Muscle of leg (tissue), 3 donors: ENCODE measurements at regions not wholly inside any gene's neighbourhood (a gene's known extent, or its start where the extent isn't known, plus 50 kb on each side); places are given as distances from the start of the nearest gene placed in this dataset.

ENCODE experiments used
- DNase-seq: peaks from one replicate; pipeline ENCODE4 v3.0.0; 2013
- H3K27ac ChIP-seq: one replicate; pipeline ENCODE4 v1.5.1; 2013; ENCODE audit warnings: mild to moderate bottlenecking, low read length, control low read depth
- H3K27me3 ChIP-seq: one replicate; pipeline ENCODE4 v1.6.1; 2013; ENCODE audit warnings: low read length; ENCODE audit not compliant: control insufficient read depth, insufficient read depth
- H3K36me3 ChIP-seq: one replicate; pipeline ENCODE4 v1.6.1; 2013; ENCODE audit warnings: low read length; ENCODE audit not compliant: control insufficient read depth, insufficient read depth
- H3K4me1 ChIP-seq: one replicate; pipeline ENCODE4 v1.6.1; 2013; ENCODE audit warnings: low read length; ENCODE audit not compliant: control insufficient read depth, insufficient read depth
- H3K4me3 ChIP-seq: one replicate; pipeline ENCODE4 v1.5.1; 2013; ENCODE audit warnings: low read length, control low read depth
- H3K9me3 ChIP-seq: replicated peaks from 2 replicates; pipeline ENCODE4 v1.6.1; 2013; ENCODE audit warnings: low read depth, low read length; ENCODE audit not compliant: control insufficient read depth
- WGBS: methylation state at CpG from one replicate; pipeline ENCODE4 v1.1.5; 2013; ENCODE audit warnings: missing lambda C conversion rate; ENCODE audit not compliant: insufficient coverage; 5-methylcytosine and 5-hydroxymethylcytosine counted together

- H3K27me3 ChIP-seq: peaks cover 2% of the 10 kb centered on the region
- H3K36me3 ChIP-seq: no peaks in the 10 kb centered on the region
- no peak overlapping the region for H3K4me3 ChIP-seq
- H3K9me3 ChIP-seq: no peaks in the 10 kb centered on the region
- no peaks in the 10 kb centered on the region for H3K4me1 ChIP-seq
- H3K27ac ChIP-seq: no peak overlapping the region
- no peak for DNase-seq
Observed at GRCh38 chrX:20906571-20906970, 467.6 kb upstream of the CNKSR2 start.

- DNase-seq: no peak
- H3K27ac ChIP-seq: no peak overlapping the region
- no peaks in the 10 kb centered on the region for H3K36me3 ChIP-seq
- no peaks in the 10 kb centered on the region for H3K4me1 ChIP-seq
- no peak overlapping the region for H3K4me3 ChIP-seq
- H3K27me3 ChIP-seq: no peaks in the 10 kb centered on the region
- 57% methylated on average over 3 of the region's 3 CpGs for WGBS
- H3K9me3 ChIP-seq: no peaks in the 10 kb centered on the region
Observed at GRCh38 chrX:20884565-20884964, 489.7 kb upstream of the CNKSR2 start.

GRCh38 chrX:20863649-20864048 is 510.6 kb upstream of the CNKSR2 start:
- H3K9me3 ChIP-seq: peaks cover 15% of the 10 kb centered on the region
- no peak overlapping the region for H3K4me3 ChIP-seq
- no peaks in the 10 kb centered on the region for H3K4me1 ChIP-seq
- H3K36me3 ChIP-seq: no peaks in the 10 kb centered on the region
- H3K27ac ChIP-seq: no peak overlapping the region
- no peak for DNase-seq
- H3K27me3 ChIP-seq: no peaks in the 10 kb centered on the region

GRCh38 chrX:20861113-20861512 is 513.1 kb upstream of the CNKSR2 start:
- WGBS: 44% methylated on average over 2 of the region's 3 CpGs
- DNase-seq: no peak
- Histone ChIP-seq H3K9me3 (peaks cover 15% of the 10 kb centered on the region), H3K4me3 (no peak overlapping the region), H3K4me1 (no peaks in the 10 kb centered on the region), H3K27me3 (no peaks in the 10 kb centered on the region), H3K36me3 (no peaks in the 10 kb centered on the region), H3K27ac (no peak overlapping the region)

- 58% methylated on average over 3 of the region's 3 CpGs for WGBS
- H3K4me1 ChIP-seq: no peaks in the 10 kb centered on the region
- no peak overlapping the region for H3K27ac ChIP-seq
- H3K36me3 ChIP-seq: no peaks in the 10 kb centered on the region
- peaks cover 13% of the 10 kb centered on the region for H3K9me3 ChIP-seq
- DNase-seq: no peak
- H3K27me3 ChIP-seq: no peaks in the 10 kb centered on the region
- H3K4me3 ChIP-seq: no peak overlapping the region
Observed at GRCh38 chrX:20857746-20858145, 516.5 kb upstream of the CNKSR2 start.

GRCh38 chrX:20838477-20838876 is 535.7 kb upstream of the CNKSR2 start:
- no peaks in the 10 kb centered on the region for H3K36me3 ChIP-seq
- H3K4me1 ChIP-seq: no peaks in the 10 kb centered on the region
- H3K27ac ChIP-seq: no peak overlapping the region
- H3K27me3 ChIP-seq: no peaks in the 10 kb centered on the region
- peaks cover 15% of the 10 kb centered on the region for H3K9me3 ChIP-seq
- DNase-seq: no peak
- H3K4me3 ChIP-seq: no peak overlapping the region
- 57% methylated on average over 2 of the region's 3 CpGs for WGBS

GRCh38 chrX:20829665-20830491 is 544.3 kb upstream of the CNKSR2 start:
- WGBS: 44% methylated on average over 1 of the region's 5 CpGs
- H3K36me3 ChIP-seq: no peaks in the 10 kb centered on the region
- H3K4me3 ChIP-seq: no peak overlapping the region
- no peak for DNase-seq
- H3K9me3 ChIP-seq: no peaks in the 10 kb centered on the region
- no peaks in the 10 kb centered on the region for H3K4me1 ChIP-seq
- H3K27me3 ChIP-seq: peaks cover 2% of the 10 kb centered on the region
- H3K27ac ChIP-seq: no peak overlapping the region

GRCh38 chrX:20825984-20826383 is 548.2 kb upstream of the CNKSR2 start:
- Histone ChIP-seq H3K36me3 (no peaks in the 10 kb centered on the region), H3K9me3 (no peaks in the 10 kb centered on the region)
- WGBS: 50% methylated on average over 1 of the region's 2 CpGs

GRCh38 chrX:20803971-20804370 is 537.3 kb upstream of the RPS6KA3 start:
- H3K27me3 ChIP-seq: peaks cover 2% of the 10 kb centered on the region
- no peaks in the 10 kb centered on the region for H3K4me1 ChIP-seq
- no peak overlapping the region for H3K27ac ChIP-seq
- no CpG with 5 or more reads among the region's 1 CpG for WGBS
- H3K4me3 ChIP-seq: no peak overlapping the region
- no peak for DNase-seq
- H3K9me3 ChIP-seq: no peaks in the 10 kb centered on the region
- H3K36me3 ChIP-seq: no peaks in the 10 kb centered on the region

More at GRCh38 chrX:20825984-20826383, 548.2 kb upstream of the CNKSR2 start:
- Histone ChIP-seq H3K4me3 (no peak overlapping the region), H3K27me3 (no peaks in the 10 kb centered on the region), H3K27ac (no peak overlapping the region), H3K4me1 (no peaks in the 10 kb centered on the region)
- no peak for DNase-seq

- Histone ChIP-seq H3K9me3 (no peaks in the 10 kb centered on the region), H3K27me3 (peaks cover 2% of the 10 kb centered on the region), H3K4me1 (no peaks in the 10 kb centered on the region), H3K27ac (no peak overlapping the region), H3K36me3 (no peaks in the 10 kb centered on the region), H3K4me3 (no peak overlapping the region)
- DNase-seq: no peak
- WGBS: no CpG with 5 or more reads among the region's 1 CpG
Observed at GRCh38 chrX:20802036-20802435, 535.3 kb upstream of the RPS6KA3 start.

- Histone ChIP-seq H3K27ac (no peak overlapping the region), H3K4me3 (no peak overlapping the region), H3K36me3 (no peaks in the 10 kb centered on the region), H3K4me1 (no peaks in the 10 kb centered on the region), H3K27me3 (peaks cover 2% of the 10 kb centered on the region), H3K9me3 (no peaks in the 10 kb centered on the region)
- no peak for DNase-seq
- 80% methylated on average over 1 of the region's 2 CpGs for WGBS
Observed at GRCh38 chrX:20796450-20796849, 529.7 kb upstream of the RPS6KA3 start.
